Breast epithelium (tissue), 3 donors: ENCODE measurements at regions not wholly inside any gene's neighbourhood (a gene's known extent, or its start where the extent isn't known, plus 50 kb on each side); places are given as distances from the start of the nearest gene placed in this dataset.

ENCODE experiments used
- CTCF ChIP-seq, 3 donors: fragments of 450-650 bp; IDR thresholded peaks; one replicate each; pipeline ENCODE4 v1.5.1; 2016 to 2017; ENCODE audit warnings: antibody characterized with exemption in 3 of 3, mild to moderate bottlenecking in 3 of 3, moderate library complexity in 3 of 3
- POLR2A ChIP-seq: fragments of 450-650 bp; IDR thresholded peaks from one replicate; pipeline ENCODE4 v1.6.1; 2016; ENCODE audit warnings: antibody characterized with exemption, mild to moderate bottlenecking, moderate library complexity
- POLR2AphosphoS5 ChIP-seq, 3 donors: sonication (generic); formaldehyde crosslinking; IDR thresholded peaks; one replicate each; pipeline ENCODE4 v1.6.1; 2017; ENCODE audit warnings: antibody characterized with exemption in 3 of 3

DNA sequence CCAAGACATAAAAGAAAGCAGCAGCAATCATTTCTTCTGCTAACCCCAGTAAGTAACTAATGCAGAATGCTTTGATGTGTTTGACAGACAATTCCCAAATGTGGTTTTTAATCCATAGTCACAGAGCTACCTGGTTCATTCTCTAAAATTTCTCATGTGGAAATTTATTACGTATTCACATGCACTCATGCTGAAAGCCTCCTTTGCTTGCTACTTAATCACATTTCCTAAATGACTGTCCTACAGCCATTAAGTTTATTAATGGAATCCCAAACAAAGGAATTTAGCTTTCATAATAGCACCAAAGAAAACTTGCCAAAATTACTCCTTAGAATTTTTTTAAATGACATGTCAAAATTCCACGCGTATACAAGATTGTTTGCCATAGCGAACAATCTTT, 68.6 kb upstream of the MCHR2 start:
- TF ChIP-seq CTCF (IDR thresholded peaks at IDR 0.05) (no peak), POLR2A (no peak), POLR2AphosphoS5 (IDR thresholded peaks at IDR 0.05) (no peak)
